Adrenal gland (tissue), 9 donors: ENCODE measurements at regions not wholly inside any gene's neighbourhood (a gene's known extent, or its start where the extent isn't known, plus 50 kb on each side); places are given as distances from the start of the nearest gene placed in this dataset.

Source experiments
- DNase-seq, 7 donors: peaks; one replicate each; pipeline ENCODE4 v3.0.0-alpha.2; 2019 to 2020
- H3K27ac ChIP-seq, 5 donors: fragments of 200-600 bp; sonication (generic) in 4 of 5; 1 replicate in 3 of 5; 2 replicates in 2 of 5; pipeline versions ENCODE4 v1.5.1 to v1.8.0; 2016 to 2020; ENCODE audit warnings: mild to moderate bottlenecking in 1 of 5
- H3K27me3 ChIP-seq: fragments of 200-600 bp; 2 replicates; pipeline ENCODE4 v1.8.0; 2021
- H3K36me3 ChIP-seq, 2 donors: fragments of 200-600 bp; replicated peaks in 1 of 2; 1 replicate in 1 of 2; 2 replicates in 1 of 2; pipeline versions ENCODE4 v1.5.1 to v1.8.0; 2018 to 2022
- H3K4me1 ChIP-seq, 2 donors: fragments of 200-600 bp; replicated peaks in 1 of 2; 1 replicate in 1 of 2; 2 replicates in 1 of 2; pipeline versions ENCODE4 v1.5.1 to v1.8.0; 2018 to 2021
- H3K4me3 ChIP-seq, 4 donors: fragments of 200-600 bp; sonication (generic) in 3 of 4; one replicate each; pipeline ENCODE4 v1.5.1; 2016 to 2018
- H3K9me3 ChIP-seq, 3 donors: fragments of 200-600 bp; sonication (generic) in 1 of 3; replicated peaks in 1 of 3; 1 replicate in 2 of 3; 2 replicates in 1 of 3; pipeline versions ENCODE4 v1.5.1 to v1.8.0; 2016 to 2021
- POLR2A ChIP-seq, 2 donors: fragments of 450-650 bp; IDR thresholded peaks; one replicate each; pipeline ENCODE4 v1.6.1; 2017; ENCODE audit warnings: antibody characterized with exemption in 2 of 2, mild to moderate bottlenecking in 2 of 2, moderate library complexity in 1 of 2
- WGBS, 4 donors: extraction: QIAGEN DNeasy Blood & Tissue Kit in 2 of 4; methylation state at CpG; one replicate each; pipeline versions ENCODE4 v1.1.5 to v1.1.7; 2013 to 2017; 5-methylcytosine and 5-hydroxymethylcytosine counted together
- intact Hi-C, 2 donors: fragments of 100-400 bp; cut with DNase I; formaldehyde crosslinking; loops; one replicate each; pipeline versions ENCODE4 v1.14.1 to v1.15.0; 2022 to 2023
- TF ChIP-seq, protein P1 (sequence below), 6 experiments: fragments of 450-650 bp in 4 of 6; fragments of 200-600 bp in 2 of 6; sonication (generic) in 1 of 6; IDR thresholded peaks; 1 replicate in 5 of 6; 2 replicates in 1 of 6; pipeline versions ENCODE4 v1.5.1 to v1.8.0; 2016 to 2021; ENCODE audit warnings: antibody characterized with exemption in 6 of 6, mild to moderate bottlenecking in 2 of 6, moderate library complexity in 1 of 6
- donor health status: healthy with polysubstance abuse.
- donor health status: Bipolar disorder and iron deficiency.
- donor health status: DM: yes; HTN: yes; CAD: no.
- donor health status: DM: no; HTN: no; CAD: no.
- donor health status: DM: no; HTN: no; CAD: no.

GRCh38 chr2:59585655-59586054, 967.8 kb downstream of the BCL11A start:
- H3K36me3 ChIP-seq: no peaks in the 10 kb centered on the region
- no peak overlapping the region for H3K27ac ChIP-seq
- H3K9me3 ChIP-seq: no peaks in the 10 kb centered on the region
- 28 to 38% (median 33%) methylated on average over 6 of the region's 6 CpGs for WGBS, 4 donors
- no peaks in the 10 kb centered on the region for H3K4me1 ChIP-seq
- intact Hi-C loops: no loop called here
- no peak for TF ChIP-seq POLR2A (IDR thresholded peaks at IDR 0.05)
- TF ChIP-seq, protein P1, sequence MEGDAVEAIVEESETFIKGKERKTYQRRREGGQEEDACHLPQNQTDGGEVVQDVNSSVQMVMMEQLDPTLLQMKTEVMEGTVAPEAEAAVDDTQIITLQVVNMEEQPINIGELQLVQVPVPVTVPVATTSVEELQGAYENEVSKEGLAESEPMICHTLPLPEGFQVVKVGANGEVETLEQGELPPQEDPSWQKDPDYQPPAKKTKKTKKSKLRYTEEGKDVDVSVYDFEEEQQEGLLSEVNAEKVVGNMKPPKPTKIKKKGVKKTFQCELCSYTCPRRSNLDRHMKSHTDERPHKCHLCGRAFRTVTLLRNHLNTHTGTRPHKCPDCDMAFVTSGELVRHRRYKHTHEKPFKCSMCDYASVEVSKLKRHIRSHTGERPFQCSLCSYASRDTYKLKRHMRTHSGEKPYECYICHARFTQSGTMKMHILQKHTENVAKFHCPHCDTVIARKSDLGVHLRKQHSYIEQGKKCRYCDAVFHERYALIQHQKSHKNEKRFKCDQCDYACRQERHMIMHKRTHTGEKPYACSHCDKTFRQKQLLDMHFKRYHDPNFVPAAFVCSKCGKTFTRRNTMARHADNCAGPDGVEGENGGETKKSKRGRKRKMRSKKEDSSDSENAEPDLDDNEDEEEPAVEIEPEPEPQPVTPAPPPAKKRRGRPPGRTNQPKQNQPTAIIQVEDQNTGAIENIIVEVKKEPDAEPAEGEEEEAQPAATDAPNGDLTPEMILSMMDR (IDR thresholded peaks at IDR 0.05): no peak
- H3K27me3 ChIP-seq: no peaks in the 10 kb centered on the region
- H3K4me3 ChIP-seq: no peak overlapping the region
- peak in 1 of 7 donors; percentile 8 for DNase-seq

DNA sequence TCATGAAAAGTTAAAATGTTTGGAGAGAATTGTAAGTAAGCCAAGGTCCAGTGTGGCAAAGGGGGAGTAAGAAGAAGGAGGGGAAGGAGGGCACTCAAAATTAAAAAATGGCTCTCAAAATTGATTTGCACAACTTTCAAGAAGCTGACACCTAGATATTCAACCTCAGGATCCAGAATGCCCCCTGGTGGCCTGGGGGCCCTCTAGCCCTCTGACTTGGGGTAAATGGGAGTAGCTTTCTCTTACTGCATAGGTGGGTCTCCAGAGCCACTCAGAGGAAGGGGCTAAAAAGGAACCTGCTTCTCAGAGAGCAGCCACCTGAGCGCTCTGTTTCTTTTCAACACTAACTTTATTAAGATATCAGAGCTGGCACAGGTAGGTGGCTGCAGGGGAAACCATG, 968.5 kb downstream of the BCL11A start:
- H3K4me1 ChIP-seq: no peaks in the 10 kb centered on the region
- TF ChIP-seq POLR2A (IDR thresholded peaks at IDR 0.05): no peak
- TF ChIP-seq, protein P1 (IDR thresholded peaks at IDR 0.05): no peak

GRCh38 chr2:59583173-59583765, 970.2 kb downstream of the BCL11A start:
- Histone ChIP-seq H3K27me3 (no peaks in the 10 kb centered on the region), H3K9me3 (no peaks in the 10 kb centered on the region), H3K4me3 (no peak overlapping the region), H3K4me1 (no peaks in the 10 kb centered on the region), H3K27ac (no peak overlapping the region), H3K36me3 (no peaks in the 10 kb centered on the region)
- no peak for DNase-seq
- TF ChIP-seq, protein P1 (IDR thresholded peaks at IDR 0.05): no peak
- no peak for TF ChIP-seq POLR2A (IDR thresholded peaks at IDR 0.05)
- 94 to 97% (median 96%) methylated on average over 3 of the region's 3 CpGs for WGBS, 4 donors
- intact Hi-C loops: no loop called here

More for the DNA sequence above, 968.5 kb downstream of the BCL11A start:
- Histone ChIP-seq H3K4me3 (no peak overlapping the region), H3K27me3 (no peaks in the 10 kb centered on the region), H3K27ac (no peak overlapping the region), H3K9me3 (no peaks in the 10 kb centered on the region), H3K36me3 (no peaks in the 10 kb centered on the region)
- intact Hi-C loops: no loop called here
- DNase-seq: no peak
- WGBS, 4 donors: 85 to 100% (median 93%) methylated on average over 1 of the region's 1 CpG

DNA sequence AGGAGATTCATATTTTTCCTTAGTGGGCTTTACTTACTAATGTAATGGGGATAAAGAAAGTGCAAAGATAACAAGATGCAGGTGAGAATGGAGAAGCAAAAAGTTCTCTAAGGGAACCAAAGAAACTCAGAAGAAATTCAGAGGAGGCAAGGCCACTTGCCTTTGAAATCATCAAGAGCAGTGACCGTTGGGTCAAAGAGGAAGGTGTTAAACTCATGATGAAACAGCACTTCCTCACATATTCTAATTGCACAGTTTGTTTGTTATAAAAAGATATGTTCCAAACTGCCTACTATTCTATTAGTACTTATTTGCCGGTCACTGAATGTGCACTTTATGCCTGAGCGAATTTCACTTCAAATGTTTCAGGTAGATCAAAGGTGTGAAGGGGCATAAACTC, 975.1 kb downstream of the BCL11A start:
- no peak for TF ChIP-seq POLR2A (IDR thresholded peaks at IDR 0.05)
- TF ChIP-seq, protein P1 (IDR thresholded peaks at IDR 0.05): no peak
- Histone ChIP-seq H3K27me3 (no peaks in the 10 kb centered on the region), H3K4me1 (no peaks in the 10 kb centered on the region), H3K4me3 (no peak overlapping the region), H3K9me3 (no peaks in the 10 kb centered on the region), H3K27ac (no peak overlapping the region), H3K36me3 (no peaks in the 10 kb centered on the region)
- DNase-seq: no peak
- WGBS, 4 donors: 87 to 94% (median 88%) methylated on average over 3 of the region's 3 CpGs
- intact Hi-C loops: no loop called here
